HEK293 (cell line): ENCODE measurements at regions not wholly inside any gene's neighbourhood (a gene's known extent, or its start where the extent isn't known, plus 50 kb on each side); places are given as distances from the start of the nearest gene placed in this dataset.

Source experiments
- CTCF ChIA-PET: fragments of 350-600 bp; formaldehyde crosslinking; extraction: SDS; loops from one replicate; lab custom pipeline; 2021; ENCODE audit warnings: antibody characterized with exemption; lab: Yijun Ruan, JAX
- POLR2A ChIA-PET: fragments of 300-600 bp; formaldehyde crosslinking; extraction: SDS; loops from one replicate; lab custom pipeline; 2020; ENCODE audit warnings: antibody characterized with exemption, inconsistent platforms; lab: Yijun Ruan, JAX
- H3K27ac ChIP-seq: fragments of 200-500 bp; sonication (Bioruptor generic); 2 replicates; pipeline ENCODE4 v1.5.1; 2014; ENCODE audit warnings: low read depth, low read length, control low read depth, inconsistent platforms; ENCODE audit errors: extremely low read depth
- H3K36me3 ChIP-seq, 2 experiments: fragments of 200-500 bp in 1 of 2; sonication (Bioruptor generic) in 1 of 2; 1 replicate in 1 of 2; 2 replicates in 1 of 2; pipeline ENCODE4 v1.5.1; 2014 to 2017; ENCODE audit warnings: inconsistent platforms in 2 of 2, low read length in 2 of 2; ENCODE audit not compliant: control insufficient read depth in 2 of 2, insufficient read depth in 1 of 2
- H3K4me1 ChIP-seq: fragments of 200-500 bp; sonication (Bioruptor generic); 2 replicates; pipeline ENCODE4 v1.5.1; 2014; ENCODE audit warnings: mild to moderate bottlenecking, low read length, inconsistent platforms; ENCODE audit not compliant: control insufficient read depth, insufficient read depth
- H3K4me3 ChIP-seq: 2 replicates; pipeline ENCODE4 v1.5.1; 2011; ENCODE audit warnings: low read depth, mild to moderate bottlenecking, control low read depth, low read length, moderate library complexity
- H3K9me3 ChIP-seq: fragments of 200-500 bp; sonication (Bioruptor generic); 2 replicates; pipeline ENCODE4 v1.5.1; 2014; ENCODE audit warnings: low read depth, low read length, inconsistent platforms; ENCODE audit not compliant: control insufficient read depth, insufficient read depth
- BCL6B ChIP-seq: fragments of 450-650 bp; formaldehyde crosslinking; IDR thresholded peaks from 2 replicates; pipeline ENCODE4 v1.5.1; 2017; ENCODE audit warnings: missing biosample characterization, missing genetic modification characterization
- ZBTB21 ChIP-seq: fragments of 450-650 bp; formaldehyde crosslinking; IDR thresholded peaks from 2 replicates; pipeline ENCODE4 v1.5.1; 2017; ENCODE audit warnings: missing biosample characterization, missing genetic modification characterization
- ZBTB48 ChIP-seq: fragments of 450-650 bp; formaldehyde crosslinking; IDR thresholded peaks from 2 replicates; pipeline ENCODE4 v1.5.1; 2016; ENCODE audit warnings: missing biosample characterization, missing genetic modification characterization
- ZNF157 ChIP-seq: fragments of 450-650 bp; formaldehyde crosslinking; IDR thresholded peaks from 2 replicates; pipeline ENCODE4 v1.5.1; 2016; ENCODE audit warnings: missing biosample characterization, missing genetic modification characterization
- ZNF16 ChIP-seq: fragments of 450-650 bp; formaldehyde crosslinking; IDR thresholded peaks from 2 replicates; pipeline ENCODE4 v1.5.1; 2016; ENCODE audit warnings: low read depth, missing biosample characterization, missing genetic modification characterization
- ZNF19 ChIP-seq: fragments of 450-650 bp; formaldehyde crosslinking; IDR thresholded peaks from 2 replicates; pipeline ENCODE4; 2016; ENCODE audit warnings: missing biosample characterization, missing genetic modification characterization, low read depth
- ZNF239 ChIP-seq: fragments of 450-650 bp; formaldehyde crosslinking; IDR thresholded peaks from 2 replicates; pipeline ENCODE4 v1.5.1; 2016; ENCODE audit warnings: missing biosample characterization, missing genetic modification characterization
- ZNF530 ChIP-seq: fragments of 450-650 bp; formaldehyde crosslinking; IDR thresholded peaks from 2 replicates; pipeline ENCODE4 v1.5.1; 2016; ENCODE audit warnings: low read depth, missing biosample characterization, missing genetic modification characterization
- ZNF555 ChIP-seq: fragments of 450-650 bp; formaldehyde crosslinking; conservative IDR thresholded peaks from 2 replicates; pipeline ENCODE4 v1.5.1; 2017; ENCODE audit warnings: missing biosample characterization, mild to moderate bottlenecking, missing genetic modification characterization, inconsistent platforms
- ZNF610 ChIP-seq: fragments of 450-650 bp; formaldehyde crosslinking; IDR thresholded peaks from 2 replicates; pipeline ENCODE4 v1.5.1; 2016; ENCODE audit warnings: missing biosample characterization, missing genetic modification characterization, borderline replicate concordance
- ZXDB ChIP-seq: fragments of 450-650 bp; formaldehyde crosslinking; IDR thresholded peaks from 2 replicates; pipeline ENCODE4 v1.5.1; 2016; ENCODE audit warnings: missing biosample characterization, missing genetic modification characterization
- TF ChIP-seq, protein P1 (sequence below): fragments of 450-650 bp; formaldehyde crosslinking; IDR thresholded peaks from 2 replicates; pipeline ENCODE4 v1.5.1; 2017; ENCODE audit warnings: missing biosample characterization, missing genetic modification characterization
- TF ChIP-seq, protein P2 (sequence below): fragments of 450-650 bp; formaldehyde crosslinking; conservative IDR thresholded peaks from 2 replicates; pipeline ENCODE4 v1.5.1; 2016; ENCODE audit warnings: low read depth, missing biosample characterization, missing genetic modification characterization
- TF ChIP-seq, protein P3 (sequence below): fragments of 450-650 bp; formaldehyde crosslinking; IDR thresholded peaks from 2 replicates; pipeline ENCODE4 v1.5.1; 2016; ENCODE audit warnings: missing biosample characterization, missing genetic modification characterization, low read depth

DNA sequence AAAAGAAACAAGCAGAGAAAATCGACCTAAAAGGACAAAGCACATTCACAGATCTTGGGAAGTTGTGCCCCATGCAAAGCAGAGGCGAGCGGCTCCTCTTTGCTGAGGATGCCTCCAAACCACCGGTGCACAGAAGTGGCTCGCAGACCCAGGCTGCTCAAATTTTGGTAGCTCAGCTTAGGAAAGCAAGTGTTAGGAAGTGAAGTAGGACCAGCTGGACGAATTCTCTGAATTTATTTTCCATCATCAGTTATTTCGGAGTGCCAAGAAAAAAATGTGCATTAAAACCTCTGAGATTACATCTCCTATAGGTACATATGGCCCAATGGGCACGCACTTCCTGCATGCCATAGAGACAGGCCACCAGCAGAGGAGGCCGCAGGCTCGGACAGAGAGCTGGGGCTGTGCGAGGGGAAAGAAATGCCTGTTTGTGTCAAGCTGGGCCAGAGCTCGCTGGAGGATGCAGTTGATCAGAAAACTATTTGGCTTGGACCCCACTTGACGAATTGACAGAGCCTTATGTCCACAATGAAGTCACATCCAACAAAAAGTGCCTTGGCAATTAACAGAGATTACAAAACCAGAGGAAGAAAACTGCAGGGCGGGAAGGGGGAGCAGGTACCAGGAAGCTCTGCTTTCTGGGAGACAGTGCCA, 122.3 kb upstream of the LYZL2 start:
- Histone ChIP-seq H3K4me1 (no peaks in the 10 kb centered on the region), H3K9me3 (no peaks in the 10 kb centered on the region), H3K4me3 (no peak overlapping the region), H3K36me3 (no peaks in the 10 kb centered on the region), H3K27ac (no peak overlapping the region)
- TF ChIP-seq BCL6B (tag by site-specific recombination) (no peak), ZNF610 (tag by site-specific recombination) (no peak), ZNF239 (tag by site-specific recombination) (no peak), ZNF530 (tag by site-specific recombination) (no peak), ZXDB (tag by site-specific recombination) (no peak), ZNF157 (tag by site-specific recombination) (no peak), ZNF555 (tag by site-specific recombination) (no peak), ZNF16 (tag by site-specific recombination) (no peak), ZNF19 (tag by site-specific recombination) (no peak), ZBTB21 (tag by site-specific recombination) (no peak), ZBTB48 (tag by site-specific recombination) (no peak)
- TF ChIP-seq, protein P1, sequence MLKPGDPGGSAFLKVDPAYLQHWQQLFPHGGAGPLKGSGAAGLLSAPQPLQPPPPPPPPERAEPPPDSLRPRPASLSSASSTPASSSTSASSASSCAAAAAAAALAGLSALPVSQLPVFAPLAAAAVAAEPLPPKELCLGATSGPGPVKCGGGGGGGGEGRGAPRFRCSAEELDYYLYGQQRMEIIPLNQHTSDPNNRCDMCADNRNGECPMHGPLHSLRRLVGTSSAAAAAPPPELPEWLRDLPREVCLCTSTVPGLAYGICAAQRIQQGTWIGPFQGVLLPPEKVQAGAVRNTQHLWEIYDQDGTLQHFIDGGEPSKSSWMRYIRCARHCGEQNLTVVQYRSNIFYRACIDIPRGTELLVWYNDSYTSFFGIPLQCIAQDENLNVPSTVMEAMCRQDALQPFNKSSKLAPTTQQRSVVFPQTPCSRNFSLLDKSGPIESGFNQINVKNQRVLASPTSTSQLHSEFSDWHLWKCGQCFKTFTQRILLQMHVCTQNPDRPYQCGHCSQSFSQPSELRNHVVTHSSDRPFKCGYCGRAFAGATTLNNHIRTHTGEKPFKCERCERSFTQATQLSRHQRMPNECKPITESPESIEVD: no peak
- TF ChIP-seq, protein P2, sequence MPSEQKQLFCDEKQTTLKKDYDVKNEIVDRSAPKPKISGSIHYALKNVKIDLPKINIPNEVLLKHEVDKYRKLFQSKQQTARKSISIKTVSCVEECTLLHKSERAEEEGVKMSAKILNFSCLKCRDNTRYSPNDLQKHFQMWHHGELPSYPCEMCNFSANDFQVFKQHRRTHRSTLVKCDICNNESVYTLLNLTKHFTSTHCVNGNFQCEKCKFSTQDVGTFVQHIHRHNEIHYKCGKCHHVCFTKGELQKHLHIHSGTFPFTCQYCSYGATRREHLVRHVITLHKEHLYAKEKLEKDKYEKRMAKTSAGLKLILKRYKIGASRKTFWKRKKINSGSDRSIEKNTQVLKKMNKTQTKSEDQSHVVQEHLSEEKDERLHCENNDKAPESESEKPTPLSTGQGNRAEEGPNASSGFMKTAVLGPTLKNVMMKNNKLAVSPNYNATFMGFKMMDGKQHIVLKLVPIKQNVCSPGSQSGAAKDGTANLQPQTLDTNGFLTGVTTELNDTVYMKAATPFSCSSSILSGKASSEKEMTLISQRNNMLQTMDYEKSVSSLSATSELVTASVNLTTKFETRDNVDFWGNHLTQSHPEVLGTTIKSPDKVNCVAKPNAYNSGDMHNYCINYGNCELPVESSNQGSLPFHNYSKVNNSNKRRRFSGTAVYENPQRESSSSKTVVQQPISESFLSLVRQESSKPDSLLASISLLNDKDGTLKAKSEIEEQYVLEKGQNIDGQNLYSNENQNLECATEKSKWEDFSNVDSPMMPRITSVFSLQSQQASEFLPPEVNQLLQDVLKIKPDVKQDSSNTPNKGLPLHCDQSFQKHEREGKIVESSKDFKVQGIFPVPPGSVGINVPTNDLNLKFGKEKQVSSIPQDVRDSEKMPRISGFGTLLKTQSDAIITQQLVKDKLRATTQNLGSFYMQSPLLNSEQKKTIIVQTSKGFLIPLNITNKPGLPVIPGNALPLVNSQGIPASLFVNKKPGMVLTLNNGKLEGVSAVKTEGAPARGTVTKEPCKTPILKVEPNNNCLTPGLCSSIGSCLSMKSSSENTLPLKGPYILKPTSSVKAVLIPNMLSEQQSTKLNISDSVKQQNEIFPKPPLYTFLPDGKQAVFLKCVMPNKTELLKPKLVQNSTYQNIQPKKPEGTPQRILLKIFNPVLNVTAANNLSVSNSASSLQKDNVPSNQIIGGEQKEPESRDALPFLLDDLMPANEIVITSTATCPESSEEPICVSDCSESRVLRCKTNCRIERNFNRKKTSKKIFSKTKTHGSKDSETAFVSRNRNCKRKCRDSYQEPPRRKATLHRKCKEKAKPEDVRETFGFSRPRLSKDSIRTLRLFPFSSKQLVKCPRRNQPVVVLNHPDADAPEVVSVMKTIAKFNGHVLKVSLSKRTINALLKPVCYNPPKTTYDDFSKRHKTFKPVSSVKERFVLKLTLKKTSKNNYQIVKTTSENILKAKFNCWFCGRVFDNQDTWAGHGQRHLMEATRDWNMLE: no peak
- TF ChIP-seq, protein P3, sequence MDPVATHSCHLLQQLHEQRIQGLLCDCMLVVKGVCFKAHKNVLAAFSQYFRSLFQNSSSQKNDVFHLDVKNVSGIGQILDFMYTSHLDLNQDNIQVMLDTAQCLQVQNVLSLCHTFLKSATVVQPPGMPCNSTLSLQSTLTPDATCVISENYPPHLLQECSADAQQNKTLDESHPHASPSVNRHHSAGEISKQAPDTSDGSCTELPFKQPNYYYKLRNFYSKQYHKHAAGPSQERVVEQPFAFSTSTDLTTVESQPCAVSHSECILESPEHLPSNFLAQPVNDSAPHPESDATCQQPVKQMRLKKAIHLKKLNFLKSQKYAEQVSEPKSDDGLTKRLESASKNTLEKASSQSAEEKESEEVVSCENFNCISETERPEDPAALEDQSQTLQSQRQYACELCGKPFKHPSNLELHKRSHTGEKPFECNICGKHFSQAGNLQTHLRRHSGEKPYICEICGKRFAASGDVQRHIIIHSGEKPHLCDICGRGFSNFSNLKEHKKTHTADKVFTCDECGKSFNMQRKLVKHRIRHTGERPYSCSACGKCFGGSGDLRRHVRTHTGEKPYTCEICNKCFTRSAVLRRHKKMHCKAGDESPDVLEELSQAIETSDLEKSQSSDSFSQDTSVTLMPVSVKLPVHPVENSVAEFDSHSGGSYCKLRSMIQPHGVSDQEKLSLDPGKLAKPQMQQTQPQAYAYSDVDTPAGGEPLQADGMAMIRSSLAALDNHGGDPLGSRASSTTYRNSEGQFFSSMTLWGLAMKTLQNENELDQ (tag by site-specific recombination): no peak
- CTCF ChIA-PET: interaction anchor here (0.6 to 0.9 kb wide), 2 partner anchors 367 to 1170 kb away, joined by 3 read pairs; no protein-coding TSS in a partner anchor
- POLR2A ChIA-PET: no interaction called here
